ENCODE measurements at regions not wholly inside any gene's neighbourhood (a gene's known extent, or its start where the extent isn't known, plus 50 kb on each side); places are given as distances from the start of the nearest gene placed in this dataset.

DNA sequence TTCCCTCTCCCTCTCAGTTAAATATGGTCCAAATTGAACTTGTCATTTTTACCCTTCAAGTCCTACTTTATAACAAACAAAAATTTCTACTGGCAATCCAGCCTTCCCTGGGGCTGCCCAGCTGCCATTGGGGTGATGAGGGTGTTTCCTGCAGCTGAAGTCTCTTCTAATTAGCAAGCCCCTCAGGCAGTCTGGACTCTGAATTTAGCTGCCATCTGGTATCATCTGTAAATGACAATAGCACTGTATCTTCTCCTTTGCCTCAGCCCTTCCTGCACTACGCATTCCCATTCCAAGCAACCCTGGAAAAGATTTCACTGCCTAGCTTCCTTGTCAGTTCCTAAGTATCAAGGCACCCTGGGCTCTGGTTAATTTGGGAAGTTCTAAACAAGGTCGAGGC lies 331.1 kb upstream of the KLF12 start:
- no peak overlapping the region for H3K4me3 ChIP-seq (ENCODE audit: low read depth, low read length)
- TF ChIP-seq, protein P1, sequence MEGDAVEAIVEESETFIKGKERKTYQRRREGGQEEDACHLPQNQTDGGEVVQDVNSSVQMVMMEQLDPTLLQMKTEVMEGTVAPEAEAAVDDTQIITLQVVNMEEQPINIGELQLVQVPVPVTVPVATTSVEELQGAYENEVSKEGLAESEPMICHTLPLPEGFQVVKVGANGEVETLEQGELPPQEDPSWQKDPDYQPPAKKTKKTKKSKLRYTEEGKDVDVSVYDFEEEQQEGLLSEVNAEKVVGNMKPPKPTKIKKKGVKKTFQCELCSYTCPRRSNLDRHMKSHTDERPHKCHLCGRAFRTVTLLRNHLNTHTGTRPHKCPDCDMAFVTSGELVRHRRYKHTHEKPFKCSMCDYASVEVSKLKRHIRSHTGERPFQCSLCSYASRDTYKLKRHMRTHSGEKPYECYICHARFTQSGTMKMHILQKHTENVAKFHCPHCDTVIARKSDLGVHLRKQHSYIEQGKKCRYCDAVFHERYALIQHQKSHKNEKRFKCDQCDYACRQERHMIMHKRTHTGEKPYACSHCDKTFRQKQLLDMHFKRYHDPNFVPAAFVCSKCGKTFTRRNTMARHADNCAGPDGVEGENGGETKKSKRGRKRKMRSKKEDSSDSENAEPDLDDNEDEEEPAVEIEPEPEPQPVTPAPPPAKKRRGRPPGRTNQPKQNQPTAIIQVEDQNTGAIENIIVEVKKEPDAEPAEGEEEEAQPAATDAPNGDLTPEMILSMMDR (IDR thresholded peaks at IDR 0.05; ENCODE audit: control insufficient read depth, extremely low read depth, insufficient read depth), result no peak
- DNase-seq (ENCODE audit: low read depth), result no peak

DNA sequence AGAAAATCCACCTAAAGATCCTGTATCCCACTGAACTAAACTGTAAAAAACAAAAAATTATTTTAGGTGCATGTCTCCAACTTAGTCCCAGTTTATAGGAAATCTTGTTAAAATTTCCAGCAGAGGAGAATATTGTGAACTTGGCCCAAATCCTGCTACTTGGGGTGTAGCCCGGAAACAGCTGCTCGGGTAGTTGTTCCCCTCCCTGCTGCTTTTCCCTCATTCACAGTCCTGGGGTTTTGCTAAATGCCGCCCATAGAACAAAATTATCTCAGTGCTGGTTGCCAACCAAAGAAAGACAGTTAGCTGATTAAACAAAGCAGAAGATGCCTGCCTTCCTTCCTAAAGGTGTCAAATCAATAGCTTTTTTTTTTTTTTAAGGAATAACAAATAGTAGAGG lies 330.5 kb upstream of the KLF12 start:
- no peak overlapping the region for H3K4me3 ChIP-seq (ENCODE audit: low read depth, low read length)
- no peak for DNase-seq (ENCODE audit: low read depth)
- TF ChIP-seq, protein P1 (IDR thresholded peaks at IDR 0.05; ENCODE audit: control insufficient read depth, extremely low read depth, insufficient read depth), result no peak

DNA sequence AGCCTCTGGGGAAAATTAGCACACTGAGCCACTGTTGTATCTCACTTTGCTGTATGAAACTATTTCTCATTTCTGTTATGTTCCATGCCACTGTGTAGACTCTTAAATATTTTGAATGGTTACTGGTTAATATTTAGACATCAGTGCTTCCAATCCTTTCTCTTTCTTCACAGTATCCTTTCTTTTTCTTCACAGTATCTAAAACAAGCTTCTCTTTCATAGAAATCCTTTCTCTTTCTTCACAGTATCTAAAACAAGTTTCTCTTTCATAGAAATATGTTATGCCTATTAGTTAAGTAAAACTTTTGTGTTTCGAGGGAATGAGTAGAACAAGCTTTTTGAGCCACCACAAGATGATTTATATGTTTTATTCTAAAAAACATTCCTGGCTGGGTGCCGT lies 326.8 kb upstream of the KLF12 start:
- TF ChIP-seq, protein P1 (IDR thresholded peaks at IDR 0.05; ENCODE audit: control insufficient read depth, extremely low read depth, insufficient read depth), result no peak
- DNase-seq (ENCODE audit: low read depth), result no peak
- no peak overlapping the region for H3K4me3 ChIP-seq (ENCODE audit: low read depth, low read length)

DNA sequence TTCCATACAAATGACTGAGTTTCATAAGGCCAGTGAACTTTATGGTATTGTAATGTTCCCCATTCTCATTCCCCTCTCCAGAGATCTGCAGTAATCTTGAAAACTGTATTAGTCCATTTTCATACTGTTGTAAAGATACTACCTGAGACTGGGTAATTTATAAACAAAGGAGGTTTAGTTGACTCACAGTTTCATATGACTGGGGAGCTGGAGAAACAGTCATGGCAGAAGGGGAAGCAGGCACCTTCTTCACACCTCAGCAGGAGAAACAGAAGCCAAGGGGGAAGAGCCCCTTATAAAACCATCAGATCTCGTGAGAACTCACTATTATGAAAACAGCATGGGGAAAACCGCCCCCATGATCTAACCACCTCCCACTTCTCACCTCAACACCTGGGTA lies 318.7 kb upstream of the KLF12 start:
- TF ChIP-seq, protein P1 (IDR thresholded peaks at IDR 0.05; ENCODE audit: control insufficient read depth, extremely low read depth, insufficient read depth), result no peak
- H3K4me3 ChIP-seq (ENCODE audit: low read depth, low read length), result no peak overlapping the region
- no peak for DNase-seq (ENCODE audit: low read depth)

DNA sequence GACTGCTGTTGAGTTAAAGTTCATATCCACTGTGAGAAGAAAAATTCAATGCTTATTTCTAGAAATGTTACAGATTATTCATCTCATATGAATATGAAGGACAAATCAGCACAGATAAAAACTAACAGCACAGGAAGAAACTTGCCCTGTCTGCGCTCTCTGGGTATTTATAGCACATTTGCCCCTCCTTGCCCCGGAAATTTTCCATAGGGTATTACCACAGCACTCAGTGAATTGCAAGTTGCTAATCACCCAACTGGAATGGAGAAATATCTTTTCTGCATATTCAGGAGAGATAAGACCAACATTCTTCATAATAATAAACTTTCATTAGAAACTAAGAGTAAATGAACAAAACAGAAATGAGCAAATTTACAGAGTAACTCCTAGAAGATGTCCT lies 318.0 kb upstream of the KLF12 start:
- no peak for DNase-seq (ENCODE audit: low read depth)
- H3K4me3 ChIP-seq (ENCODE audit: low read depth, low read length), result no peak overlapping the region
- TF ChIP-seq, protein P1 (IDR thresholded peaks at IDR 0.05; ENCODE audit: control insufficient read depth, extremely low read depth, insufficient read depth), result no peak

DNA sequence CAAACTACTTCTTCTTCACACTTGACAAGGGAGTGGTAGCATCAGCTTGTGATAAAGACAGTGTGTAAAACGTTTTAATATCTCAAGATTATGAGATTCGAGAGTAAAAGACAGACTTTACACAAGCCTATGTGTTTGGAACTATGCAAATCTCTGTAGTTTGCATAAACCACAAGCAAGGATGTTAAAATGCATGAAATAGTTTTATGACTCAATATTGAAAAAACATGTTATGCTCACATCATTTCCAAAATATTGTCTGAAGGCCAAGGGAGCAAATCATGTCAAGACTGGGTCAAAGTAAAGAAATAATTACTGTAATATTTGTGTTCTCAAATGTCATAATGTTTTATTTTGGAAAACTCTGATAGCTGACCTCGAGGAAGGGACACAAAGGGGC lies 316.8 kb upstream of the KLF12 start:
- no peak overlapping the region for H3K4me3 ChIP-seq (ENCODE audit: low read depth, low read length)
- no peak for DNase-seq (ENCODE audit: low read depth)

DNA sequence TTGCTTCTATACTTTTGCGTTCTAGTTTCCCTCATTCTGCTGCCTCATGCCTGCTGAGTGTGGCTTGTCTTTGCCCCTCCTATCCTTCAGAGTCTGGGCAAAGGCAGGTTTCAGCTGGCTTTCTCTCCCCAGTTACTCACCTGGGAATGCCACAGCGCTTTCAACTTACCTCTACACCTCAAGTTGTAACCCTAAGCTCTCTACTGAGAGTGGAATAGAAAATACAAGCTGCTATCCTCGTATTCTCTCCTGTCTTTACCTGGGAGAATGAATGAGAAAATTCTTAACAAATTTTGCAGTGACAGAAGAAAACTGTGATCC lies 316.3 kb upstream of the KLF12 start:
- no peak for DNase-seq (ENCODE audit: low read depth)
- TF ChIP-seq, protein P1 (IDR thresholded peaks at IDR 0.05; ENCODE audit: control insufficient read depth, extremely low read depth, insufficient read depth), result no peak

More for the DNA sequence above, 316.8 kb upstream of the KLF12 start:
- TF ChIP-seq, protein P1 (IDR thresholded peaks at IDR 0.05; ENCODE audit: control insufficient read depth, extremely low read depth, insufficient read depth), result no peak

More for the DNA sequence above, 316.3 kb upstream of the KLF12 start:
- H3K4me3 ChIP-seq (ENCODE audit: low read depth, low read length), result no peak overlapping the region

Measured in LNCaP clone FGC (cell line).